PFSK-1 (cell line): ENCODE measurements at regions not wholly inside any gene's neighbourhood (a gene's known extent, or its start where the extent isn't known, plus 50 kb on each side); places are given as distances from the start of the nearest gene placed in this dataset.

Experiments used
- FOXP2 ChIP-seq: optimal IDR thresholded peaks from 2 replicates; pipeline ENCODE3; 2011; ENCODE audit warnings: borderline replicate concordance, control low read depth, inconsistent platforms; ENCODE audit not compliant: insufficient read depth; ENCODE audit errors: extremely low read length, extremely low read depth
- POLR2AphosphoS5 ChIP-seq: IDR thresholded peaks from 2 replicates; pipeline ENCODE4 v1.6.1; 2012; ENCODE audit warnings: low read depth, mild to moderate bottlenecking, control low read depth, low read length, moderate library complexity
- SIN3A ChIP-seq: IDR thresholded peaks from 2 replicates; pipeline ENCODE4 v1.6.1; 2012; ENCODE audit warnings: mild to moderate bottlenecking, low read length, moderate library complexity, borderline replicate concordance; ENCODE audit not compliant: insufficient read depth
- TAF1 ChIP-seq: IDR thresholded peaks from 2 replicates; pipeline ENCODE4 v1.6.1; 2012; ENCODE audit warnings: low read length, control low read depth, borderline replicate concordance; ENCODE audit not compliant: insufficient read depth
- TF ChIP-seq, protein P1 (sequence below), 2 experiments: IDR thresholded peaks; 2 replicates each; pipeline versions ENCODE4 v1.6.1 to v1.8.0; 2011 to 2012; ENCODE audit warnings: low read depth in 2 of 2, low read length in 2 of 2, control low read depth in 1 of 2, inconsistent platforms in 1 of 2, mild to moderate bottlenecking in 1 of 2, moderate library complexity in 1 of 2; ENCODE audit not compliant: insufficient read depth in 1 of 2

DNA sequence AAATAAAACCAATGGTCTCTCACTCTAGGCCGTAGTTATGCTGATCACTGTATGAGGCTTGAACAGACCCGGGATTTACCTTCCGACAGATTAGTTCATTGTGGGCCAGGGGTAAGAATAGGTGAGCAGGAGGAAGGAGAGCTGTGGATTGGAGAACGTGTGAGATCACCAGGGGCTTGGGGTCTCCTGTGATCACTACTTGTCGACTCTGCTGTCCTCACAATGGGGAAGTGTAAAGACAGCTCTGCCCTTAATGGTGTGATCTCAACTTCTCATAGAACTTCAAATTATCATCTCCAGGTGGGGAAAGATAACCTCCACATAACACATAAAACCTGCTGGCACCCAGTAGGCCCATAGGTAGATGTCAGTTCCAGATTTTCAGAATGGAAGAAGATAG, 56.2 kb upstream of the RPS6KA3 start:
- TF ChIP-seq FOXP2, result no peak
- no peak for TF ChIP-seq TAF1
- no peak for TF ChIP-seq SIN3A
- TF ChIP-seq POLR2AphosphoS5, result no peak
- TF ChIP-seq, protein P1, sequence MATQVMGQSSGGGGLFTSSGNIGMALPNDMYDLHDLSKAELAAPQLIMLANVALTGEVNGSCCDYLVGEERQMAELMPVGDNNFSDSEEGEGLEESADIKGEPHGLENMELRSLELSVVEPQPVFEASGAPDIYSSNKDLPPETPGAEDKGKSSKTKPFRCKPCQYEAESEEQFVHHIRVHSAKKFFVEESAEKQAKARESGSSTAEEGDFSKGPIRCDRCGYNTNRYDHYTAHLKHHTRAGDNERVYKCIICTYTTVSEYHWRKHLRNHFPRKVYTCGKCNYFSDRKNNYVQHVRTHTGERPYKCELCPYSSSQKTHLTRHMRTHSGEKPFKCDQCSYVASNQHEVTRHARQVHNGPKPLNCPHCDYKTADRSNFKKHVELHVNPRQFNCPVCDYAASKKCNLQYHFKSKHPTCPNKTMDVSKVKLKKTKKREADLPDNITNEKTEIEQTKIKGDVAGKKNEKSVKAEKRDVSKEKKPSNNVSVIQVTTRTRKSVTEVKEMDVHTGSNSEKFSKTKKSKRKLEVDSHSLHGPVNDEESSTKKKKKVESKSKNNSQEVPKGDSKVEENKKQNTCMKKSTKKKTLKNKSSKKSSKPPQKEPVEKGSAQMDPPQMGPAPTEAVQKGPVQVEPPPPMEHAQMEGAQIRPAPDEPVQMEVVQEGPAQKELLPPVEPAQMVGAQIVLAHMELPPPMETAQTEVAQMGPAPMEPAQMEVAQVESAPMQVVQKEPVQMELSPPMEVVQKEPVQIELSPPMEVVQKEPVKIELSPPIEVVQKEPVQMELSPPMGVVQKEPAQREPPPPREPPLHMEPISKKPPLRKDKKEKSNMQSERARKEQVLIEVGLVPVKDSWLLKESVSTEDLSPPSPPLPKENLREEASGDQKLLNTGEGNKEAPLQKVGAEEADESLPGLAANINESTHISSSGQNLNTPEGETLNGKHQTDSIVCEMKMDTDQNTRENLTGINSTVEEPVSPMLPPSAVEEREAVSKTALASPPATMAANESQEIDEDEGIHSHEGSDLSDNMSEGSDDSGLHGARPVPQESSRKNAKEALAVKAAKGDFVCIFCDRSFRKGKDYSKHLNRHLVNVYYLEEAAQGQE (IDR thresholded peaks at IDR 0.05; ENCODE audit: insufficient read depth in 1 of 2, low read depth in 2 of 2, low read length in 2 of 2), result no peak

DNA sequence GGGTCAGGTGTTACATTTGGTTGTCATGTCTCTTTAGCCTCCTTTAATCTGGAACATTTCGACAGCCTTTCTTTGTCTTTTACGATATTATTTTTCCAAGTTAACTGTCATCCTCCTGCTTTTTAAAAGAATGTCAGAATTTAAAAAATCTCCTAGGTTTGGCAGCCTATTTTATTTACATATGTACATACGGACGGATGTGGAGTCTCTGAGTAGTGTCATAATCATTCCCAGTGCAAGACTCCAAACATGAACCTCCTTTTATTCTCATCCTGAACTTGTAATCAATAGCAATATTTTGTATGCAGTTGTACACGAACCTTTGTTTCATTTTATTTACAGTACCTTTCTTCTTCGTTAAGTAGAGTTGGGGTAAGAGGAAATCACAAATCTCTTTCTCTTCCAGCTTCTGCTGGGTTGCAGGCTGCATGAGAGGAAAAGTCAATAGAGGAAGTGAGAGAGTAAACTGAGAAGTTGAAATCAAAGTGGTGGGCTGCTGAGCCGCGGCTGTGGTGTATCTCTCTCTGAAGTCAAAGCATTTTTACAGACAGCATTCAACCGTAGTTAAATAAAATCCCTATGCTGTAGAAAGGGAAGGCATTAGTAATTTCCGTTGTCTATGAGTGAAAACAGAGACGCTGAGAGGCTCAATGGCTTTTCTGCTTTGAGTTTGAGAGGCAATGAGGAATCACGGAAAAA, 53.9 kb upstream of the RPS6KA3 start:
- no peak for TF ChIP-seq TAF1
- no peak for TF ChIP-seq FOXP2
- TF ChIP-seq SIN3A, result no peak
- TF ChIP-seq POLR2AphosphoS5, result no peak
- TF ChIP-seq, protein P1 (IDR thresholded peaks at IDR 0.05; ENCODE audit: insufficient read depth in 1 of 2, low read depth in 2 of 2, low read length in 2 of 2), result no peak

DNA sequence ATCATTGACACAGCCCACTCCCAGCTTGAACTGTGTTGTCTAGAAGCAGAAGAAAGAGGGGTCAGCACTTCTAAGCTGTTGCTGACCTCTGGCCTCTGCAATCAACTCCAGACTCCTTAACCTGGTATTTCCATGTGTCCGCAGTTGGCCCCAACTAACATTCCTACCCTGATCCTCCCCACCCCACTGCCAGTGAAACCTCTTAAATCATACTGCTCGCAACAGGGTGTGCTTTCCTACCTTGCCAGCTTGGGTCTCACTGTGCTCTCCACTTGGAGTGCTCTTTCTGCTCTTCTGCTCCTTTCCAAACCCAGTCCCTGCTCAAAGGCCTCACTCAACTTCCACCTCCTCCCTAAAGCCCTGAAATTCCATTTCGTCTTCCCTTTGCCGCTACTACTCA, 52.3 kb upstream of the RPS6KA3 start:
- TF ChIP-seq TAF1 (no peak), SIN3A (no peak), FOXP2 (no peak), POLR2AphosphoS5 (no peak)
- TF ChIP-seq, protein P1 (IDR thresholded peaks at IDR 0.05; ENCODE audit: insufficient read depth in 1 of 2, low read depth in 2 of 2, low read length in 2 of 2), result no peak

DNA sequence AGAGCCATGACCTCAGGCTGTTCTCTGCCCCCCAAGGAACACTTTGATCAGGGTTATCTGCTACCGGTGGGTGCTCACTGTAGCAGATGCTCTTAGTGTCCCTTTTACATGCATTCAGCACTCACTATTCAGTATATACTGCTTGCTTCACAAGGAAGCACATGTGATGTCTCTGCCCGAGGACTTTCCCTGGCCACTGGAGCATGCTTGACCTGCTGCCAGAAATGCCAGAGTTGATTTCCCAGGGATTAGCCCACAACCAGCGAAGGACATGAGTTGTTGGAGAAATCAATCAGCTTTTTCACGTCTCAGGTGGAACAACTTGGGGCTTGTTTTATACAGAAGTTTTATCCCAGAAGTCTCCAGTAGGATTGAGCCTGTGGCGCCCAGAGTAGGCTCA, 51.2 kb upstream of the RPS6KA3 start:
- TF ChIP-seq FOXP2 (no peak), POLR2AphosphoS5 (no peak), SIN3A (no peak), TAF1 (no peak)
- TF ChIP-seq, protein P1 (IDR thresholded peaks at IDR 0.05; ENCODE audit: insufficient read depth in 1 of 2, low read depth in 2 of 2, low read length in 2 of 2), result no peak
